B cell (primary cell): ENCODE measurements at regions not wholly inside any gene's neighbourhood (a gene's known extent, or its start where the extent isn't known, plus 50 kb on each side); places are given as distances from the start of the nearest gene placed in this dataset.

Experiments used
- EZH2 ChIP-seq: IDR thresholded peaks from 2 replicates; pipeline ENCODE4 v1.6.1; 2012; ENCODE audit warnings: borderline replicate concordance, low read depth, mild to moderate bottlenecking, moderate library complexity, low read length; ENCODE audit not compliant: insufficient read depth, poor library complexity, severe bottlenecking
- TF ChIP-seq, protein P1 (sequence below): fragments of 200-600 bp; IDR thresholded peaks from one replicate; pipeline ENCODE4 v1.8.0; 2022; ENCODE audit warnings: antibody characterized with exemption, mild to moderate bottlenecking

DNA sequence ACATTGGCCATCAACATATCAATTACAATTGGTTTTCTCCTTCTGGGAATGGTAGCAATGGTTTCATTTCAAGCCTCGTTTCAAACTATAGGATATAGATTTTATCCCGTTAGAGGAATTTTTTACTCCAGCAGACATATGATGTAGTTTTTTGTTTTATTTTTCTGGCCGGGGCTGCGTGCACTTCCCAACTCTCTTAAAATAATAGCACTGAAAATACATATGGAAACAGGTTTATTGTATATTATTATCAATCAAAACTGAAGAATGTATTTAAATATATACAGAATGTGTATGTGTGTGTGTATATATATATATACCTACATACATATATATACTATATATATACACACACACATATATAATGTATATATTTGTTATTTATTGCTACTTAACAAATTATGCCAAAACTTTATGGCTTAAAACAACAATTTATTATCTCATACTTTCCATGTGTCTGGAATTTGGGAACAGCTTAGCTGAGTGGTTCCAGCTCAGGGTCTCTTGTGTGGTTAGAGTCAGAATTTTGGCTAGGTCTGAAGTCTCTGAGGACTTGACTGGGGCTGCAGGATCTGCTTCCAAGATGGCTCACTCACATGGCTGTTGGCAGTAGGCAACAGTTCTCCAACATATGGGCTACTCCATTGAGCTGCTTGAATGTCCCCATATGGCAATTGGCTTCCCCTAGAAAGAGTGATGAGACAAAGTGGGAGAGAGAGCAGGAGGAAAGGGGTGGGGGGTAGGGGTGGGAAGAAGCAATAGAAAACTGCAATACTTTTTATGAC lies 314.1 kb downstream of the PPP1R2C start:
- TF ChIP-seq, protein P1, sequence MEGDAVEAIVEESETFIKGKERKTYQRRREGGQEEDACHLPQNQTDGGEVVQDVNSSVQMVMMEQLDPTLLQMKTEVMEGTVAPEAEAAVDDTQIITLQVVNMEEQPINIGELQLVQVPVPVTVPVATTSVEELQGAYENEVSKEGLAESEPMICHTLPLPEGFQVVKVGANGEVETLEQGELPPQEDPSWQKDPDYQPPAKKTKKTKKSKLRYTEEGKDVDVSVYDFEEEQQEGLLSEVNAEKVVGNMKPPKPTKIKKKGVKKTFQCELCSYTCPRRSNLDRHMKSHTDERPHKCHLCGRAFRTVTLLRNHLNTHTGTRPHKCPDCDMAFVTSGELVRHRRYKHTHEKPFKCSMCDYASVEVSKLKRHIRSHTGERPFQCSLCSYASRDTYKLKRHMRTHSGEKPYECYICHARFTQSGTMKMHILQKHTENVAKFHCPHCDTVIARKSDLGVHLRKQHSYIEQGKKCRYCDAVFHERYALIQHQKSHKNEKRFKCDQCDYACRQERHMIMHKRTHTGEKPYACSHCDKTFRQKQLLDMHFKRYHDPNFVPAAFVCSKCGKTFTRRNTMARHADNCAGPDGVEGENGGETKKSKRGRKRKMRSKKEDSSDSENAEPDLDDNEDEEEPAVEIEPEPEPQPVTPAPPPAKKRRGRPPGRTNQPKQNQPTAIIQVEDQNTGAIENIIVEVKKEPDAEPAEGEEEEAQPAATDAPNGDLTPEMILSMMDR: no peak
- no peak for TF ChIP-seq EZH2
